Smooth muscle cell (in vitro differentiated cells): ENCODE measurements at regions not wholly inside any gene's neighbourhood (a gene's known extent, or its start where the extent isn't known, plus 50 kb on each side); places are given as distances from the start of the nearest gene placed in this dataset.

ENCODE experiments used
- DNase-seq: peaks from one replicate; lab custom pipeline; 2025; ENCODE audit not compliant: unreplicated experiment; lab: John Stamatoyannopoulos, UW
- H2AFZ ChIP-seq: fragments of 200-600 bp; sonication (generic); 2 replicates; pipeline ENCODE4 v1.6.0; 2016; ENCODE audit warnings: antibody characterized with exemption, low read depth, mild to moderate bottlenecking
- H3F3A ChIP-seq: fragments of 200-600 bp; sonication (generic); 2 replicates; pipeline ENCODE4 v1.6.0; 2017; ENCODE audit warnings: antibody characterized with exemption, low read depth
- H3K27ac ChIP-seq: fragments of 200-600 bp; sonication (generic); 2 replicates; pipeline ENCODE4 v1.5.1; 2016; ENCODE audit warnings: low read depth, mild to moderate bottlenecking
- H3K27me3 ChIP-seq: fragments of 200-600 bp; sonication (generic); 2 replicates; pipeline ENCODE4 v1.6.1; 2016; ENCODE audit warnings: low read depth, mild to moderate bottlenecking
- H3K36me3 ChIP-seq: fragments of 200-600 bp; sonication (generic); 2 replicates; pipeline ENCODE4 v1.5.1; 2016; ENCODE audit warnings: low read depth
- H3K4me1 ChIP-seq: fragments of 200-600 bp; sonication (generic); 2 replicates; pipeline ENCODE4 v1.5.1; 2016; ENCODE audit warnings: low read depth
- H3K4me2 ChIP-seq: fragments of 200-600 bp; sonication (generic); 2 replicates; pipeline ENCODE4 v1.6.0; 2016; ENCODE audit warnings: mild to moderate bottlenecking
- H3K4me3 ChIP-seq: fragments of 200-600 bp; sonication (generic); 2 replicates; pipeline ENCODE4 v1.5.1; 2016; ENCODE audit warnings: mild to moderate bottlenecking
- H3K79me2 ChIP-seq: fragments of 200-600 bp; sonication (generic); 2 replicates; pipeline ENCODE4 v1.6.0; 2016; ENCODE audit warnings: low read depth, mild to moderate bottlenecking
- H3K9ac ChIP-seq: fragments of 200-600 bp; sonication (generic); 2 replicates; pipeline ENCODE4 v1.6.0; 2016; ENCODE audit warnings: low read depth
- H3K9me3 ChIP-seq: fragments of 200-600 bp; sonication (generic); replicated peaks from 2 replicates; pipeline ENCODE4 v1.5.1; 2016; ENCODE audit warnings: low read depth
- H4K20me1 ChIP-seq: fragments of 200-600 bp; sonication (generic); 2 replicates; pipeline ENCODE4 v1.6.0; 2016; ENCODE audit warnings: low read depth
- WGBS: methylation state at CpG from one replicate; pipeline ENCODE4 v1.1.7; 2016; ENCODE audit warnings: low lambda C conversion rate; 5-methylcytosine and 5-hydroxymethylcytosine counted together
- TF ChIP-seq, protein P1 (sequence below): fragments of 200-600 bp; sonication (generic); IDR thresholded peaks from 2 replicates; pipeline ENCODE4 v1.5.1; 2017; ENCODE audit warnings: borderline replicate concordance, mild to moderate bottlenecking, antibody characterized with exemption; ENCODE audit not compliant: insufficient read depth, poor library complexity, severe bottlenecking

DNA sequence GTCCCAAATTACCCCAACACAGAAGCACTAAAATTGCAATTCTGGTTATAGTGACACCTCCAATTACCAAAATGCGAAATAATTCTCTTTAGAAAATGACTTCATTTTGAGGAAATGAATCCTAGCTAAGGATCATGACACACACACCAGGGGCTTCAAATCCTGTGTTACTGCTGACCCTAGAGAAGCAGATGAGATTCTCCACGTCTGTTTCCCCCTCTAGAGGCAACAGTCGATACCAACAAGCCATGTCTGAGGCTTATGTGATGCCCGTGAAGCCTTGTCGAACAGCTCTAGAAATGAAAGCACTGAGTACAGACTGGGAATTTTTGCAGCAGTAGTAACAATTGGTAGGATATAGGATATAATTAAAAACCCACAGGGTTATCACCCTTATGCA lies 153.6 kb upstream of the TMTC4 start:
- H3K4me3 ChIP-seq = no peak overlapping the region

DNA sequence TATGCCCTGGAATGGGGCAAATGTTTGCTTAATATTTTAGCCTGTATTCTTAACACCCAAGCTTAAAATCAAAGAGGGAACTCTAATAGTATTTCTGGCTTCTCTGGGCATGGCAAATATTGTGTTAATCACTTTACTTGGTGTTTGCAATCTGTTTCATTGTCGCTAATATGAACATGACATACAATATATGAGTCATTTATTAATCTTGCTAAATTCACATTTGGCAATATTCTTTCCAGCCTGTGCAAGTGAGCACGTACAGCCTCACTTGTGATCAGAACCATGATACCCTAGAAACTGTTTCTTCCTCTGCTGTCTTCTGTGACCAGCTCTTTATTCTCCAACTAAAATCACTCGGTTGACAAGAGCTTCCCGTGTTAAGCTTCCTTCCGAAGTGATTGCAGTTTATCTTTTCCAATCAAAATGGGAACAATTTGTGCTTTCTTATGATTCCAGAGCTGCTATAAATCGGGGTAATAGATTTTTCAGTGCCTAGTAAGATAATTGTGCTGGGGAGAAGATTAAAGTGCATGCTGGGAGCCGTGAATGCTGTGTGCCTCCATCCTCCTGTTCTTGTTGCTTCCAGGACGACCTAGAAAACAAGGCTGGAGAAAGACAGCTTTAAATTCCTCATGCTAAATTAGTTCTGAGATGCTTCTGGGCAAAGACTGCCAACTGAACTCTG lies 153.0 kb upstream of the TMTC4 start:
- TF ChIP-seq, protein P1, sequence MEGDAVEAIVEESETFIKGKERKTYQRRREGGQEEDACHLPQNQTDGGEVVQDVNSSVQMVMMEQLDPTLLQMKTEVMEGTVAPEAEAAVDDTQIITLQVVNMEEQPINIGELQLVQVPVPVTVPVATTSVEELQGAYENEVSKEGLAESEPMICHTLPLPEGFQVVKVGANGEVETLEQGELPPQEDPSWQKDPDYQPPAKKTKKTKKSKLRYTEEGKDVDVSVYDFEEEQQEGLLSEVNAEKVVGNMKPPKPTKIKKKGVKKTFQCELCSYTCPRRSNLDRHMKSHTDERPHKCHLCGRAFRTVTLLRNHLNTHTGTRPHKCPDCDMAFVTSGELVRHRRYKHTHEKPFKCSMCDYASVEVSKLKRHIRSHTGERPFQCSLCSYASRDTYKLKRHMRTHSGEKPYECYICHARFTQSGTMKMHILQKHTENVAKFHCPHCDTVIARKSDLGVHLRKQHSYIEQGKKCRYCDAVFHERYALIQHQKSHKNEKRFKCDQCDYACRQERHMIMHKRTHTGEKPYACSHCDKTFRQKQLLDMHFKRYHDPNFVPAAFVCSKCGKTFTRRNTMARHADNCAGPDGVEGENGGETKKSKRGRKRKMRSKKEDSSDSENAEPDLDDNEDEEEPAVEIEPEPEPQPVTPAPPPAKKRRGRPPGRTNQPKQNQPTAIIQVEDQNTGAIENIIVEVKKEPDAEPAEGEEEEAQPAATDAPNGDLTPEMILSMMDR = no peak
- no peak overlapping the region for H3K27ac ChIP-seq
- WGBS = 73% methylated on average over 8 of the region's 8 CpGs
- H3K4me3 ChIP-seq = no peak overlapping the region
- peaks cover 37% of the 10 kb centered on the region for H3K27me3 ChIP-seq
- DNase-seq = no peak
- H4K20me1 ChIP-seq = no peaks in the 10 kb centered on the region
- H3F3A ChIP-seq = no peaks in the 10 kb centered on the region
- no peaks in the 10 kb centered on the region for H3K9me3 ChIP-seq
- no peak overlapping the region for H3K9ac ChIP-seq
- H2AFZ ChIP-seq = no peak overlapping the region
- peaks cover 6% of the 10 kb centered on the region for H3K4me1 ChIP-seq
- H3K79me2 ChIP-seq = no peaks in the 10 kb centered on the region
- H3K4me2 ChIP-seq = no peak overlapping the region
- H3K36me3 ChIP-seq = no peaks in the 10 kb centered on the region

More for the DNA sequence above, 153.6 kb upstream of the TMTC4 start:
- peaks cover 34% of the 10 kb centered on the region for H3K27me3 ChIP-seq
- TF ChIP-seq, protein P1 = no peak
- H4K20me1 ChIP-seq = no peaks in the 10 kb centered on the region
- WGBS = 45% methylated on average over 5 of the region's 5 CpGs
- no peak overlapping the region for H2AFZ ChIP-seq
- H3K79me2 ChIP-seq = no peaks in the 10 kb centered on the region
- no peak overlapping the region for H3K9ac ChIP-seq
- no peak overlapping the region for H3K27ac ChIP-seq
- no peaks in the 10 kb centered on the region for H3F3A ChIP-seq
- DNase-seq = no peak
- H3K36me3 ChIP-seq = no peaks in the 10 kb centered on the region
- H3K4me2 ChIP-seq = no peak overlapping the region
- no peaks in the 10 kb centered on the region for H3K9me3 ChIP-seq
- peaks cover 6% of the 10 kb centered on the region for H3K4me1 ChIP-seq

DNA sequence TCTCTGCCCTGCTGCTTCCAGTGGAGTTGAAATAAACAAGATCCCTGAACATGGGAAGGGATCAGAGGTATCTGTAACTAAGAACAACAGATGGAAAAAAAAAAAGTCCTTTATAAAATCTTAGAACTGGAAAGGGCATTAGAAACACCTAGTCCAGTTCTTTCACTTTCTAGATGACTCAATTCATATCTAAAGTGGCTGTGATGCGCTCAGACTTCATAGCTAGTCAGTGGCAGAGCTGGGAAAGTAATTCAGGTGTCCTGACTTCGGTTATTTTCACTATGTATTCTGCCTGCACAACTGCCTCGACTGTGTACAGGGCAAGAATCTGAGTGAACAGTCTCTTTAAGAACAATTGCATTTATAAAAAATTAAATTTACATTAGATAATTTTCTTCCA lies 151.8 kb upstream of the TMTC4 start:
- no peak overlapping the region for H3K4me3 ChIP-seq
- no peak overlapping the region for H2AFZ ChIP-seq
- H3F3A ChIP-seq = no peaks in the 10 kb centered on the region
- H3K79me2 ChIP-seq = no peaks in the 10 kb centered on the region
- peaks cover 37% of the 10 kb centered on the region for H3K27me3 ChIP-seq
- no peaks in the 10 kb centered on the region for H4K20me1 ChIP-seq
- H3K9ac ChIP-seq = no peak overlapping the region
- H3K4me2 ChIP-seq = no peak overlapping the region
- no peaks in the 10 kb centered on the region for H3K9me3 ChIP-seq
- TF ChIP-seq, protein P1 = no peak
- H3K36me3 ChIP-seq = no peaks in the 10 kb centered on the region
- no peak for DNase-seq
- no peak overlapping the region for H3K27ac ChIP-seq
- 80% methylated on average over 3 of the region's 3 CpGs for WGBS
- H3K4me1 ChIP-seq = peaks cover 6% of the 10 kb centered on the region

DNA sequence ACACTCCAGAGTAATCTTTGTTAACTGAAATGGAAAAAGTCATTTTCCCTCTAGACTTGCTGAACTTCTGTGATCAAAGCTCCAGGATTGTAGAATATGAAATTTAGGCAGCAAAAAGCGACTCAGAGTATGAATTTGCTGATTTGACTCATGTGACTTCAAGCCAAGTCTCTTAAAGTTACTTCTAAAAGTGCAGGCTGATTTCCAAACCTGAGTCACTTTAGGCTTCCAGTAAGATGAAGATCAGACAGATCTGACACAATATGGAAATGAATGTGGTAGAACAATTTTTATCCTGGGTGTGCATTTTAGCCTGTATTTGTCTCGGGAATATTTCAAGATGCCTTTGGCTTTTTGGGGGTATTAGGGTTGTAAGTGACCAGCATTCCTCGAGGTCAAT lies 151.0 kb upstream of the TMTC4 start:
- no peak for DNase-seq
- H2AFZ ChIP-seq = no peak overlapping the region

More for the DNA sequence above, 151.0 kb upstream of the TMTC4 start:
- Histone ChIP-seq H3K9ac (no peak overlapping the region), H3K4me1 (peaks cover 6% of the 10 kb centered on the region), H3K27ac (no peak overlapping the region), H3K4me3 (no peak overlapping the region), H3K79me2 (no peaks in the 10 kb centered on the region), H3K4me2 (no peak overlapping the region), H3K27me3 (peaks cover 37% of the 10 kb centered on the region), H3F3A (no peaks in the 10 kb centered on the region), H3K9me3 (no peaks in the 10 kb centered on the region), H4K20me1 (no peaks in the 10 kb centered on the region), H3K36me3 (no peaks in the 10 kb centered on the region)
- WGBS = 90% methylated on average over 3 of the region's 3 CpGs
- TF ChIP-seq, protein P1 = no peak
